Bronchial epithelial cell (primary cell): ENCODE measurements at regions not wholly inside any gene's neighbourhood (a gene's known extent, or its start where the extent isn't known, plus 50 kb on each side); places are given as distances from the start of the nearest gene placed in this dataset.
A peak's percentile ranks its signal among the peaks of the same experiment; 100 is the strongest.
"Not testable (repeated sequence)": the region's sequence is repeated elsewhere in the genome, so short reads cannot be mapped to it uniquely, and the experiment has no call there.

Experiments
- DNase-seq: peaks from one replicate; pipeline ENCODE4 v3.0.0-alpha.2; 2010; ENCODE audit warnings: low read depth
- FAIRE-seq: peaks from 2 replicates; lab custom pipeline; 2011; peaks lifted over from hg19 to GRCh38; lab: Jason Lieb, UNC
- H3K27me3 ChIP-seq: 2 replicates; pipeline ENCODE4 v1.5.1; 2011; ENCODE audit warnings: low read length; ENCODE audit not compliant: control insufficient read depth, insufficient read depth
- H3K36me3 ChIP-seq: 2 replicates; pipeline ENCODE4 v1.5.1; 2011; ENCODE audit warnings: low read length; ENCODE audit not compliant: control insufficient read depth, insufficient read depth
- H3K4me3 ChIP-seq: 2 replicates; pipeline ENCODE4 v1.5.1; 2011; ENCODE audit warnings: mild to moderate bottlenecking, low read depth, low read length, control low read depth
- CTCF ChIP-seq: IDR thresholded peaks from 2 replicates; pipeline ENCODE4 v1.5.1; 2011; ENCODE audit warnings: mild to moderate bottlenecking, moderate library complexity, low read length, control low read depth, inconsistent platforms; ENCODE audit not compliant: insufficient read depth, severe bottlenecking

DNA sequence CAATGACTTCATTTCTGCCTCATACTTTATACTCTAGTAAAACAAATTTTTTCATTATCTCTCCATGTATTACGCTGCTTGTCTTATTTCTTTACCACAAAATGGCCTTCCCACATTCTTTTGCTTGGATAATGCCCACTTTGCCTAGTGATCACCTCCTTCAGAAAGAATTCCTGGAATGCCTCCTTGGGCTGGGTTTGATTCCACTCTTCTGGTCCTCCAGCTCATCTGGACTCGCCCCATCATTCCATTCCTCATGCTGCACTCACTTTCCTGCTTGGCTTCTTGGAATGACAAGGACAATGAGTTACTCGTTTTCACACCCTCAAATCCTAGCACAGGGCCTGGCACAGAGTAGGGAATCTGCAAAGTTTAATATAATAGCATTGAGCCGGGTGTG is 475.1 kb upstream of the LARGE1 start:
- Histone ChIP-seq H3K36me3 (no peaks in the 10 kb centered on the region), H3K4me3 (no peak overlapping the region), H3K27me3 (no peaks in the 10 kb centered on the region)
- no peak for DNase-seq
- TF ChIP-seq CTCF, result no peak
- FAIRE-seq, result no peak

DNA sequence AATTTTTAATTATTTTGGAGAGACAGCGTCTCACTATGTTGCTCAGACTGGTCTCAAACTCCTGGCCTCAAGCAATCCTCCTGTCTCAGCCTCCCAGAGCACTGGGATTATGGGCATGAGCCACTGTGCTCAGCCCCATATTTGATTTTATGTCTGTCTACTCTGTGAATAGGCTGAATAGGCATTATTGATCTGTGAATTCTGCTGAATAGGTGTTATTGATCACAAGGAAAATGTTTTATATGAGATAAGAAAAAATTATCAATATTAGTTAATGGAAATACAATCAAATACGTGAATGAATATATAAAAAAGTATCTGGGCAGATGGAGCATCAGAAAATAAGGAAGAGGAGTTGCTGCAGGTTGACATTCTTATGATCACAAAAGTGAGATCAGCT is 483.4 kb upstream of the LARGE1 start:
- FAIRE-seq, result no peak

GRCh38 chr22:34410111-34410510 is 489.8 kb upstream of the LARGE1 start:
- Histone ChIP-seq H3K4me3 (no peak overlapping the region), H3K27me3 (no peaks in the 10 kb centered on the region), H3K36me3 (no peaks in the 10 kb centered on the region)
- FAIRE-seq (no peak), DNase-seq (no peak)
- no peak for TF ChIP-seq CTCF

More for the DNA sequence above, 483.4 kb upstream of the LARGE1 start:
- Histone ChIP-seq H3K36me3 (no peaks in the 10 kb centered on the region), H3K4me3 (no peak overlapping the region), H3K27me3 (no peaks in the 10 kb centered on the region)
- DNase-seq, result no peak
- no peak for TF ChIP-seq CTCF

DNA sequence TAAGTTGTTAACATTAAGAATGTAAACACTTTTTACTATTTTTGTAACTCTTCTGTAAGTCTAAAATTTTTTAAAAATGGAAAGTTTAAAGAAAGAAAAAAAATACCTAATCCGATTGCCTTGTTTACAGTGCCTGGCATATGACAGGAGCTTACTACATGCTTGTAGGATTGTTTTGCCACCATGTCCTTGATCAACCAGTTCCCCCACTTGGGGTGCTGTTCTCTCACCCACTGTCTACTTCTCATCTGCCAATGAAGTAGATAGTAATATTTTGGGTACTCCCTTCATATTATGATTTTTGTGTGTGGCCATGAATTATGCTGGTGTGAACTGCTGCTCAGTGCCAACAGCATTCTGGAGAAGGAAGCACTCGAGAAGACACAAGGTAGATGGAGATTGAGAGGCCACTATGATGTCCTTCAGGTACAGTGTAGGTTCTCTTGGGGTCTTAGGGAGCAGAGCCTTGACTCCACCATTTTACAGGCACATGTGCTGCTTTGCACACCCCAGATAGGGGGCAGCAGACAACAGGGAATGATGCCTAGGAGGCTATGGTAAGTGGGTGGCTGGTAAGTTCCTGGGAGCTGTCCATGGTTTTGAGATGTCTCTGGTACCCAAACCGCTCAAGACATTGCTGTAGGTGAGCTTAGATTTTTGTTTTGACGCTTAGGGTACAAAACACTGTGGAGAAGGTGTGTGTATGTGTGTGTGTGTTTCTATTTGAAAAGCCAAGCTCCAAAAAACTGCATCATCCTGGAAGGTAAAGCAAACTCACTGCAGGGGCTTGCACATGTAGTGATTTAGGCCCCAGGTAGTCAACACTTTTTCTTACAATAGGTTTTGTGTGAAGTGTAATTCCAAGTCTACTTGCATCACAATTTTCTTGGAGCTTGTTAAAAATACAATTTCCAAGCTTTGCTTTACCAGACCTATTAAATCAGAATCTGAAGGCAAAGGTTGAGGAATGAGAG is 494.5 kb upstream of the LARGE1 start:
- TF ChIP-seq CTCF, result peak; percentile 72
- DNase-seq, result peak; percentile 61
- Histone ChIP-seq H3K36me3 (no peaks in the 10 kb centered on the region), H3K27me3 (no peaks in the 10 kb centered on the region), H3K4me3 (no peak overlapping the region)
- peak; percentile 98 for FAIRE-seq

DNA sequence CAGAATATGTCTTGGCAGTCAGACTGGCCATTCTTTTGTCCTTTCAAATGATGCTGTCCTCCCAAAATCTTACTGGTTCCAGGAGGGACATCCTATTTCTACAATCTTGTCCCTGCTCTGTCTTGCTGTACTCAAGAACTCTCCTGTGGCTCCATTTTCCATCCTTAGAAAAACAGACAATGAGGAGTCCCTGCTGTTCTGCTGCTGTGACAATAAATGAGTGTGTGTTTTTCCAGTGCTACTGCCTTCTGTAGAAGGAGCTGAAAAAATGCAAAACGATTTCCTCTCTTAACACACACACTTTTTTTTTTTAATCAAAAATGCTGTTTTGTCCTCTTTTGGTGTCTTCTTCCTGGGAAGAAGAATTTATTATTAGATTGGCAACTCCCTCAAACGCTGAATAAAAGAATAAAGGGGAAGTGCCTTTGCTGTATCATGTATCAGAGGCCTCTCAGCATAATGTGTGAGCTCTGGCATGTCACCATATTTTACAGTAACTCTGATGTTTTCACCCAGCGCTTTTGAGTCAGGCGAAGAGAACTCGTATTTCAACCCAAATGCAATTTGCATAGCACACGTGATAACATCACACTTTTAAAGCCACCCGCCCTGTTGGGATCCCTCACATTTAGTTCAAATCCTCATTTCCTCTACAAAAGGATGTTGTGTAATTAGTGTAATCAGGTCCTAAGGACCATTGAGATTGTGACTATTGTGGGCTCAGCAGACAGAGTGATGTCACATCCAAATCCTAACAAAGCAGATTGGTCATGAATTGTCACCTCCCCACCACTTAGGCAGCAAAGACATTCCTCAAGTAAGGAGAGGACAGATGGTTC is 496.0 kb upstream of the LARGE1 start:
- H3K36me3 ChIP-seq, result no peaks in the 10 kb centered on the region
- FAIRE-seq, result no peak
- H3K4me3 ChIP-seq, result no peak overlapping the region
- TF ChIP-seq CTCF, result no peak
- H3K27me3 ChIP-seq, result no peaks in the 10 kb centered on the region
- DNase-seq, result no peak

- H3K27me3 ChIP-seq, FAIRE-seq, DNase-seq, H3K36me3 ChIP-seq, H3K4me3 ChIP-seq: not testable (repeated sequence)
These were observed 502.7 kb upstream of the LARGE1 start for GRCh38 chr22:34422948-34423347.
